Fibroblast of lung (primary cell): ENCODE measurements at regions not wholly inside any gene's neighbourhood (a gene's known extent, or its start where the extent isn't known, plus 50 kb on each side); places are given as distances from the start of the nearest gene placed in this dataset.

Experiments
- DNase-seq, 2 donors: peaks; one replicate each; pipeline versions ENCODE4 v3.0.0 to v3.0.0-alpha.2; 2010; ENCODE audit warnings: low read depth in 2 of 2
- H2AFZ ChIP-seq: 2 replicates; pipeline ENCODE4 v1.5.1; 2012; ENCODE audit warnings: low read length, control low read depth, inconsistent platforms
- H3K27ac ChIP-seq: 2 replicates; pipeline ENCODE4 v1.5.1; 2011; ENCODE audit warnings: low read length, control low read depth; ENCODE audit not compliant: insufficient read depth
- H3K27me3 ChIP-seq: 2 replicates; pipeline ENCODE4 v1.5.1; 2011; ENCODE audit warnings: mild to moderate bottlenecking, low read length; ENCODE audit not compliant: control insufficient read depth, insufficient read depth
- H3K36me3 ChIP-seq: 2 replicates; pipeline ENCODE4 v1.5.1; 2011; ENCODE audit warnings: low read length; ENCODE audit not compliant: control insufficient read depth, insufficient read depth
- H3K4me1 ChIP-seq: 2 replicates; pipeline ENCODE4 v1.5.1; 2011; ENCODE audit warnings: low read length; ENCODE audit not compliant: control insufficient read depth, insufficient read depth; ENCODE audit errors: extremely low read depth
- H3K4me2 ChIP-seq: 2 replicates; pipeline ENCODE4 v1.5.1; 2011; ENCODE audit warnings: low read length, control low read depth; ENCODE audit not compliant: insufficient read depth; ENCODE audit errors: extremely low read depth
- H3K4me3 ChIP-seq, 4 experiments: fragments of 200-600 bp in 1 of 4; sonication (generic) in 1 of 4; replicated peaks in 1 of 4; 2 replicates each; pipeline ENCODE4 v1.5.1; 2011 to 2016; ENCODE audit warnings: low read length in 4 of 4, low read depth in 3 of 4, mild to moderate bottlenecking in 3 of 4, control low read depth in 2 of 4, inconsistent platforms in 1 of 4, mixed read lengths in 1 of 4; ENCODE audit not compliant: insufficient read depth in 1 of 4; ENCODE audit errors: control extremely low read depth in 1 of 4
- H3K79me2 ChIP-seq: 2 replicates; pipeline ENCODE4 v1.5.1; 2012; ENCODE audit warnings: mild to moderate bottlenecking, low read length, inconsistent platforms; ENCODE audit not compliant: control insufficient read depth, insufficient read depth
- H3K9ac ChIP-seq: 2 replicates; pipeline ENCODE4 v1.5.1; 2011; ENCODE audit warnings: mild to moderate bottlenecking, low read length, control low read depth; ENCODE audit not compliant: insufficient read depth
- H3K9me3 ChIP-seq: 2 replicates; pipeline ENCODE4 v1.5.1; 2012; ENCODE audit warnings: low read depth, low read length; ENCODE audit not compliant: control insufficient read depth, insufficient read depth
- H4K20me1 ChIP-seq: 2 replicates; pipeline ENCODE4 v1.5.1; 2011; ENCODE audit warnings: low read length; ENCODE audit not compliant: control insufficient read depth, insufficient read depth; ENCODE audit errors: extremely low read depth
- CTCF ChIP-seq, 2 donors: IDR thresholded peaks in 1 of 2; conservative IDR thresholded peaks in 1 of 2; 1 replicate in 1 of 2; 2 replicates in 1 of 2; pipeline ENCODE4 v1.5.1; 2011 to 2012; ENCODE audit warnings: low read length in 2 of 2, control low read depth in 1 of 2, inconsistent platforms in 1 of 2, low read depth in 1 of 2, mild to moderate bottlenecking in 1 of 2
- EZH2 ChIP-seq: IDR thresholded peaks from 2 replicates; pipeline ENCODE4 v1.5.1; 2012; ENCODE audit warnings: low read length, control low read depth, mild to moderate bottlenecking; ENCODE audit errors: missing control alignments

- Histone ChIP-seq H3K9me3 (no peaks in the 10 kb centered on the region), H3K9ac (no peak overlapping the region), H3K79me2 (no peaks in the 10 kb centered on the region), H3K4me1 (no peaks in the 10 kb centered on the region), H3K27me3 (no peaks in the 10 kb centered on the region), H2AFZ (no peak overlapping the region), H3K4me3 (no peak overlapping the region), H4K20me1 (no peaks in the 10 kb centered on the region), H3K27ac (no peak overlapping the region), H3K4me2 (no peak overlapping the region), H3K36me3 (no peaks in the 10 kb centered on the region)
- DNase-seq = no peak
- no peak for TF ChIP-seq EZH2
- TF ChIP-seq CTCF (conservative IDR thresholded peaks at IDR 0.05 in 1 of 2, IDR thresholded peaks at IDR 0.05 in 1 of 2; ENCODE audit: low read depth in 1 of 2, low read length in 2 of 2) = no peak
Measured at GRCh38 chr4:157896726-157897125, 276.1 kb downstream of the GASK1B start.

DNA sequence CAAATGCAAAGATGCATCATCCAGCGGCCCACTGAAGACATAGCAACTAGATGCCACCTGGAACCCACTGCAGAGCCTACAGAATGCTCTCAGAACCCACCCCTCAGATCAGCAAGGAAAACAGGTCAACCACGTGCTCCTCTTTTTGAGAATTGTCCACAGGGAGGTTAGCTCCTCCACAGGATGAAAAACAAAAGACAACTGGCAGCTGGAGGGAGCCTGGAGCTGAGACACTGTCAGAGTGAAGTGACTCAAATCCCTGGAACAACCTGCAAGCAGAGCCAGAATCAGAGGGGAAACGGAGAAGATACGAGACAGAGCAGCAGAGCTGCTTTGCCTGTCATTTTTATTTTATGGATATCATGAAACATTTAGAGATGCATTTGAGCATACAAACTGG is 277.6 kb downstream of the GASK1B start:
- Histone ChIP-seq H3K79me2 (no peaks in the 10 kb centered on the region), H2AFZ (no peak overlapping the region), H3K4me2 (no peak overlapping the region), H4K20me1 (no peaks in the 10 kb centered on the region), H3K27me3 (no peaks in the 10 kb centered on the region), H3K4me3 (no peak overlapping the region), H3K9me3 (no peaks in the 10 kb centered on the region), H3K27ac (no peak overlapping the region), H3K9ac (no peak overlapping the region), H3K4me1 (no peaks in the 10 kb centered on the region), H3K36me3 (no peaks in the 10 kb centered on the region)
- TF ChIP-seq CTCF (conservative IDR thresholded peaks at IDR 0.05 in 1 of 2, IDR thresholded peaks at IDR 0.05 in 1 of 2; ENCODE audit: low read depth in 1 of 2, low read length in 2 of 2) (no peak), EZH2 (no peak)
- no peak for DNase-seq

DNA sequence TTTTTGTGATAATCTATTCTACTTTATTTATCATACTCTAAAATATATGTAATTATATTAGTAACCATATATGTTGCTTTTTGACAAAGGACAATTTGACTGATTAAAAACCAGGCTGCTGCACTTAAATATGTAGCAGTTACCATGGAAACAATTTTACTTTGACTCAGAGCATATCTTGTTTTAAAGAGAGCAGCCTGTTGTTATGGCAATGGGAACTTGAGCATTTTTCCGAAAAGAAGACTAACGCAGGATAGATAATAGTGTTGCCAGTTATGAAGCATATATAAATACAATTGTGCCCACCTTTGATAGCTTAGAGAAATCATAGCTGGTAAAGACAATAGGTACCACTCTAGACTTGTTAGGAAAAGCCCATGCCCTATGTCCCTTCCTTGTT is 283.0 kb downstream of the GASK1B start:
- TF ChIP-seq CTCF (conservative IDR thresholded peaks at IDR 0.05 in 1 of 2, IDR thresholded peaks at IDR 0.05 in 1 of 2; ENCODE audit: low read depth in 1 of 2, low read length in 2 of 2) = no peak
- no peak for TF ChIP-seq EZH2
- Histone ChIP-seq H3K9me3 (no peaks in the 10 kb centered on the region), H3K27me3 (no peaks in the 10 kb centered on the region), H2AFZ (no peak overlapping the region), H3K4me1 (no peaks in the 10 kb centered on the region), H3K9ac (no peak overlapping the region), H3K79me2 (no peaks in the 10 kb centered on the region), H3K36me3 (no peaks in the 10 kb centered on the region), H4K20me1 (no peaks in the 10 kb centered on the region), H3K27ac (no peak overlapping the region), H3K4me3 (no peak overlapping the region), H3K4me2 (no peak overlapping the region)
- no peak for DNase-seq
